HS-27A (cell line): ENCODE measurements at regions not wholly inside any gene's neighbourhood (a gene's known extent, or its start where the extent isn't known, plus 50 kb on each side); places are given as distances from the start of the nearest gene placed in this dataset.
A peak's percentile ranks its signal among the peaks of the same experiment; 100 is the strongest.
"Not testable (repeated sequence)": the region's sequence is repeated elsewhere in the genome, so short reads cannot be mapped to it uniquely, and the experiment has no call there.

Experiments used
- DNase-seq: peaks from one replicate; pipeline ENCODE4 v3.0.0-alpha.2; 2012; ENCODE audit warnings: low read depth, missing footprints

DNA sequence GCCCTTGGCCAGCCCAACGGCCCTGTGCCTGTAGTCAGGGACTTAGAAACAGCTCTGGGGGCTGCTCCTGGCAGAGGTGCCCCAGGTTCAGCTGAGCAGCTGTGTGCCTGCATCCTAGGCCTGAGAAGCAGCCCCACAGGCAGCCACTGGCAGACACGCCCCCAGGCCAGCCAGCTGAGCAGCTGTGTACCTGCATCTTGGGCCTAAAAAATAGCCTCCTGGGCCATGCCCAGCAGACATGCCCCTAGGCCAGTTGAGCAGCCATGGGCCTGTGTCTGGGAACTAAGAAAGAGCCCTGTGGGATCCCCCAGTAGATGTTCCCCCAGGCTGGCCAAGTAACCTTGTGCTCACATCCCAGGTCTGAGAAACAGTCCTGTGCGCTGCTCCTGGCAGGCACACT lies 64.0 kb downstream of the TBR1 start:
- no peak for DNase-seq

DNA sequence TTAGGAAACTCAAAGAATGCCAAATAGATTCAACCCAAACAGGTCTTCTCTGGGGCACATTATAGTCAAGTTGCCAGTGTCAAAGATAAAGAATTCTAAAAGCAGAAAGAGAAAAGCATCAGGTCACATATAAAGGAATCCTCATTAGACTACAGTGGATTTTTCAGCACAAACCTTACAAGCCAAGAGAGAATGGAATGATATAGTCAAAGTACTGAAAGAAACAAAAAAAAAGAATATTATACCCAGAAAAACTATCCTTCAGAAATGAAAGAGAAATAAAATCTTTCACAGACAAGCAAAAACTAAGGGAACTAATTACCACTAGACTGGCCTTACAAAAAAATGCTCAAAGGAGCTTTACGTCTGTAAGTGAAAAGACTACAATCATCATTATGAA lies 65.5 kb downstream of the TBR1 start:
- DNase-seq = no peak

DNA sequence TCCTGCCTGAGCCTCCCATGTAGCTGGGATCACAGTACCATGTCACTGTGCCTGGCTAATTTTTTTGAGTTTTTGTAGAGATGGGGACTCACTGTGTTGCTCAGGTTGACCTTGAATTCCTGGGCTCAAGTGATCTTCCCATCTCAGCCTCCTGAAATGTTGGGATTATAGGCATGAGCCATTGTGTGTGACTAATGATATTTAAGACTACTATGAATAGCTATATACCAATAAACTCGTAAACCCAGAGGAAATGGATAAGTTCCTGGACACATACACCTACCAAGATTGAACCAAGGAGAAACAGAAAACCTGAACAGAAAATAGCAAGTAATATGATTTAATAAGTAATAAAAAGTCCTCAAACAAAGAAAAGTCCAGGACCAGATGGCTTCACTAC lies 68.0 kb downstream of the TBR1 start:
- no peak for DNase-seq

DNA sequence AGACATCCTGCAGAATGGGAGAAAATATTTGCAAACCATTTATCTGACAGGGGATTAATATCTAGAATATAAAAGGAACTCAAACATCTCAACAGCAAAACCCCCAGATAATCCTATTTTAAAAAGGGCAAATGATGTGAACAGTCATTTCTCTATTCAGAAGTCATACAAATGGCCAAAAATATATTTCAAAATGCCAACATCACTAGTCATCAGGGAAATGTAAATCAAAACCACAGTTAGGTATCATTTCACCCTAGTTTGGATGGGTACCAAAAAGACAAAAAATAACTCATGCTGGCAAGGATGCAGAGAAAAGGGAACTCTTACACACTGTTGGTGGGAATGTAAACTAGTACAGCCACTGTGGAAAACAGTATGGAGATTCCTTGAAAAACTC lies 70.0 kb downstream of the TBR1 start:
- DNase-seq = peak; percentile 30

DNA sequence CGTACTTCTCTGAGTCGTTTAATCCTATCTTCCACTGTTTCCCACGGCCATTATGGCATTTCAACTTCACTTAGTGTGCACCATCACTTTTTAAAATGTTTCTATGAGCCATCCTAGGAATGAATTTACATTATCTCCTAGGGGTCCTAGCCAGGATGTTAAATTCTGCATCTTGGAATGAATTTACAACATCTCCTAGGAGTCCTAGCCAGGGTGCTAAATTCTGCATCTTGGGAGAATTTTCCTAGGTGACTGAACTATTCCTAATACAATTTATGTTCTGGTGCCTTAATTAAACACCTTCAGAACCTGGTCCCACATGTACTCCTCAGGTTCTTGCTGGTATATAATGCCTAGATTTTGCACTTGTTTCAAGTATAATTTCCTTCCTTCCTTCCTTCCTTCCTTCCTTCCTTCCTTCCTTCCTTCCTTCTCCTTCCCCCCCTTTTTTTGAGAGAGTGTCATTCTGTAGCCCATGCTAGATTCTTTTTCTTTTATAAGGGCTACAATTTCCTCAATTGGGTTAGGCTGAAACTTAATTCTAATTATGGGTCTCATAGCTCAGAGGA lies 72.1 kb downstream of the TBR1 start:
- DNase-seq = no peak

DNA sequence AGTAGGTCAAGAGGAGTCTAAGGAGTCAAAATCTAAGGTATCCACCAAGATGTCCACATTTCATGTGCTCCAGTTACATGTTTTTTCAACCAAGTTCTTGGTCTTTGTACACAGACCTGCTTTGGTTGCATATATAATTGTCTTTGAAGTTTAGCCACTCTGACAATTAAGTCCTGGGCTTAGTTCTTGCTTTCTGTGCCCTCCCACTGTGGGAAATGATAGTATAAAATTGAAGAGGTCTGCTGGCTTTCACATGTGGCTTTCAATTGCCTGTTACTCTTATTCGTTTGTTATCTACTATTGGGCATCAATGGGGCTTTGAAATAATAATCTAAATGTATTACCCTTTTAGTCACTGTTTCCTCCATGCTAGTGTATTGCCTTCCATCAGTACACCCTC lies 72.8 kb downstream of the TBR1 start:
- DNase-seq = no peak

DNA sequence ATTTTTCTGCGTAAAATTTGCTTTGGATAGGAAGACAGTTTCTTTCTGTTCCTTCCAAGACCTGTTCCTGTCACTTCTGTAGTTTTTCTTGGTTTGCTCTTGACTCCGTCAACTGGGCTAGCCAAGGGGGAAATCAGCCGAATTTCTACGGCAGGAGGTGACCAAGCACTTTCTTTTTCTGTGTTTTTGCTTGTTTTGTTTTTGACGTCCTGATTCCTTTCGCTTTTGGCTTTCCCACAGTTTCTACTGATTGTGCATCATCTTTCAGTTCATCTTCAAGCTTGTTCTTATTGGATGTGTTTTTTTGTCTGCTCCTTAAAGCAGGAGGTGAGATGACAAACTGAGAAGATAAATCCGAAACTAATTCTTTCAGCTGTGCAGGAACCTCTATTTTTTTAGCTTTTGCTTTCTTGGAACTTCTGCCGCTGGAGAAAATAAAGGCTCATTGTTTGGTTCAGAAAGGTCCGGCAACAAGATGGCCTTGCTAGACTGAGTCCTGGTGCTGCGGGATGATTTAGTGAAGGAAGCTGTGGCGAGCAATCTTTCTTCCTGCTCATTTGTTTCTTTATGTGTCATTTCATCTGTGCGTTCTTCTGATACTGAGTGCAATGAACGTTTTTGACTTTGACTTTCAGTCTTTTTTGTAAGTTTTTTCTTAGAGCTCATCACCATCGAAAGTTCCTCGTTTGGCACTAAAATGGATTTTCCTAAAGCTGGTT lies 85.0 kb downstream of the TBR1 start:
- DNase-seq = not testable (repeated sequence)

DNA sequence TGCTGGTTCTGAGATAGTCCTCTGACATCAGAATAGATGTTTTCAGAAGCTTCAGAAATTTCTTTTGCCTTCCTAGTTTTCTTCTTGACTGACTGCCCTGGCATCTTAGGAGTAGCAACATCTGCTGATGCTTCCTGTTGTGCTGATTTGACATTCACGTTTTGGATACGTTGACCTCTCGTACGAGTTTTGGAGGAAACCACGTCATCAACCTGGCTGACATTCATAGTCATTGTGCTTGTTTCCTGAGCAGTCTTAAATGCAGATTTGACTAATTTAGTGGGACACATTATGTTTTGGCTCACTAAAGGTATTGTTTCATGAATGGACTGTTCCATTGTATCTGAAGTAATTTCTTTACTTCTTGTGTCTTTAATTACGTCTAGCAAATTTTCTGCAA lies 86.2 kb downstream of the TBR1 start:
- not testable (repeated sequence) for DNase-seq

DNA sequence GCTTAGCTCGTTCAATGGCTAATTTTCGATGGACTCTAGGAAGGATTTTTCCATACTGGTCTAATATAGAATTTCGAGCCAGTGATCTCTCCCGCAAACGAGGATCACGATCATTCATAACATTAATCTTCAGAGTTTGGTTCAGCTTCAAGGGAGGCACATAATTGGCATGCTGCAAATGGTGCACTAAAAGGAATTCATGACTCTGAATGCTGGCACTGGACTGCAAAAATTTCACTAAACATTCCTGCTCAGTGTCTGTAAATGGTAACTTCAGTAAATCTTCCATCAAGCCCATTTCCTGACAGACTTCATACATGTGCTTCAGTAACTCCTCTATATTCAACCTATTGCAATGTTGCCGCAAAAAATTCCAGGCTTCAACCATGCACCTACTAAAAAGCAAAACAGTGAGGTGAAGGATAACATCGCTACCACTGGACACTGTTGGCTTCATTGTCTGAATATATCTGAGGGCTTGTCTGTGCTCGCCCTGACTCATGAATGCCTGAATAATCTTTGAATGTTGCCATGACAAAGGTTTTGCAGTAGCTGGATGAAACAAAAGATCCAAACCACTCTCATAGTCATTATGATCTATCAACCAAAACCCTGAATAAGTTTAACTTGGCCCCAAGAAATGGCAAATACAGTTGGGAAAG lies 88.7 kb downstream of the TBR1 start:
- not testable (repeated sequence) for DNase-seq

DNA sequence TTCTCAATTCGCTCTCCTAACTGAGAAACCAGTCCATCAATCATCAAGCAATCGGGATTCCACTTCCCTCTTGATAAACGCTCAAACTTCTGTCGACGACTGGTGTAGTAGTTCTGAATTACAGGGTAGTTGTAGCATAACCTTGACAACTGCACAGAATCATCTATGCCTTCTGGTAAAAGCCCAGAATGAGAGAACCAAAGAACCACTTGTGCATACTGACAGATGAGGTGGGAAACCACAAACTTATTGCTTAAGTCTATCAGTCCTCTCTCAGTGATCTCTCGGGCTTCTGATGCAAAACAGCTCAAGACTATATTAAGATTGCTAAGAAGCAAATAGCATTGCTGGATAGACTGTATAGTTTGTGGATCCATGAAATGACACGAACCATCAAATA lies 89.4 kb downstream of the TBR1 start:
- DNase-seq = not testable (repeated sequence)

DNA sequence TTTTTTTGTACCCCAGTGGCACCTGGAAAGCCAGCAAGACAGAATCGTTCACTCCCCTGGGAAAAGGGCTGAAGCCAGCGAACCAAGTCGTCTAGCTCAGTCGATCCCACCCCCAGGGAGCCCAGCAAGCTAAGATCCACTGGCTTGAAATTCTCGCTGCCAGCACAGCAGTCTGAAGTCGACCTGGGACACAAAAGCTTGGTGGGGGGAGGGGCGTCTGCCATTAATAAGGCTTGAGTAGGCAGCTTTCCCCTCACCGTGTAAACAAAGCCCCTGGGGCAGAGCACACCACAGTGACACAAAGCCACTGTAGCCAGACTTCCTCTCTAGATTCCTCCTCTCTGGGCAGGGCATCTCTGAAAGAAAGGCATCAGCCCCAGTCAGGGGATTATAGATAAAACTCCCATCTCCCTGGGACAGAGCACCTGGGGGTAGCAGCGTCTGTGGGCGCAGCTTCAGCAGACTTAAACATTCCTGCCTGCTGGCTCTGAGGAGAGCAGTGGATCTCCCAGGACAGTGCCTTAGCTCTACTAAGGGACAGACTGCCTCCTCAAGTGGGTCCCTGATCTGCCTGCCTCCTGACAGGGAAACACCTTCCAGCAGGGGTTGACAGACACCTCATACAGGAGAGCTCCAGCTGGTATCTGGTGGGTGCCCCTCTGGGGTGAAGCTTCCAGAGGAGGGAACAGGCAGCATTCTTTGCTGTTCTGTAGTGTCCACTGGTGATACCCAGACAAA lies 97.4 kb downstream of the TBR1 start:
- not testable (repeated sequence) for DNase-seq

DNA sequence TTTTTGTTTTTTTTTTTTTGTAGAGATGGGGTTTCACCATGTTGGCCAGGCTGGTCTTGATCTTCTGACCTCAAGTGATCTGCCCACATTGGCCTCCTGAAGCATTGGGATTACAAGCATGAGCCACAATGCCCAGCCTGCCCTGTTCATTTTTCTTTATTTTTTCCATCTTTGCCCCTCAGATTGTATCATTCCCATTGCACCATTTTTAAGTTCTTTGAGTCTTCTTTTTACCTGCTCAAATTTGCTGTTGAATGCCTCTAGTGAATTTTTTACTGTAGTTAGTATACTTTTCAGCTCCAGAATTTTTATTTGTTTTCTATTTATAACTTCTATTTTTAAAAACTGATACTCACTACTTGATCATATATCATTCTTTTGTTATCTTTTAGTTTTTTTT lies 101.4 kb upstream of the SLC4A10 start:
- no peak for DNase-seq

DNA sequence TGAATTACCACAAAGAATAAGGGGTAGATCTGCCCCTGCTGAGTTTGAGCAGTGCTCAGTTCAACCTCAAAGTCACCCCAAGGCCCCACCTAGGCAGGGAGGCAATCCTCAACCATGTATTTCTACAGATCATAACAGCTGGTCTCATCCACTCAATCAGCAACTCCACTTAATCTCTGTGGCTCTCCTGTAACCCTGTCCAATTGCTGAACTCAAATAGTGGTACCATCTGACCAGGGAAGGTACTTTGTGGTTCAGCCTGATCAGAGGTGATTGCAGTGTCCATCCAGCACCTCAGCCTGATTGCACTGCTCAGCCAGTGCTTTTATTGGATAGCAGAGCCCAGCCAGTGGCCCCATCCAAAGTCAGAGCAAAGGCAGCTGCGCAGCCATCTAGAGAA lies 91.0 kb upstream of the SLC4A10 start:
- no peak for DNase-seq

DNA sequence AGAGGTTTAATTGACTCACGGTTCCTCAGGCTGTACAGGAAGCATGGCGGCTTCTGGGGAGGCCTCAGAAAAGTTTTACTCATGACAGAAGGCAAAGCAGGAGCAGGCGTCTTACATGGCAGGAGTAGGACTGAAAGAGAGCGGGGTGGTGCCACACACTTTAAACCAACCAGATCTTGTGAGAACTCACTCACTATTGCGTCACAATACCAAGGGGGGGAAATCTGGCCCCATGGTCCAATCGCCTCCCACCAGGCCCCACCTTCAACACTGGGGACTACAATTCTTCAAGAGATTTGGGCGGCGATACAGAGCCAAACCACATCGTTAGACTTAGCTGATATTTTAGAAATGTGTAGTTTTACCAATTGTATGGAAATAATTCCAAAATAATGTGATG lies 77.6 kb upstream of the SLC4A10 start:
- DNase-seq = no peak

DNA sequence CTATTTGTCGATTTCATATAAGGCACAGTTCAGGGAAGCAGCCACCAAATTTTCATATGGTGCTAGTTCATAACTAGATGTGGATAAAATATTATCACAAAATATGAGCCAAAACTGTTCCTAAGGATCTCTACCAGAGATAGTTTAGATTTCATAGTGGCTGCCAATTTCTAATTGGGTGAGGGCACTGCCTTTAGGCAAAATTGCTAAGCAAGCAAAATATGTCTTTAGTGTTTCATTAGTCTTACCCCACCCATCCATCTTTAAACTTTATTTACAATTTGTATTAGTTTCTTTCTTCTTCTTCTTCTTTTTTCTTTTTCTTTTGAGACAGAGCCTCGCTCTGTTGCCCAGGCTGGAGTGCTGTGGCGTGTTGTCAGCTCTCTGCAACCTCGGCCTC lies 77.1 kb upstream of the SLC4A10 start:
- no peak for DNase-seq

DNA sequence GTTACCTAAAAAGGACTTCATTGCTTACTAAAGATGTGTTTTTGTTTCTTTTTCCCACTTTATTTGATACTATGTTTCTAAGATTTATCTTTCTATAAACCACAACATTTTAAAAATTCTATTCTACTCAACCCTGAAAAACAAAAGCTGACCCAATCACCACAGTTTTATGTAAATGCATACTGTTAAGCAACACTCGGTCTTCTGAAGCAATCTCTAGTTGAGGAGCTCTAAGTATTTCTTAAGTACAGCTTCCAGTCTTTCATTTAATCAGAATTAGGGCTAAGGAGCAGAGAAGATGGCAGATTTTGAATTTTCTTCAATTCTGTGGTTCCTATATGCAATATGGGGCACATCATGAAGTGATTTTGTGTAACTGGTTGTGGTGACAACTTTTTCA lies 72.2 kb upstream of the SLC4A10 start:
- no peak for DNase-seq

DNA sequence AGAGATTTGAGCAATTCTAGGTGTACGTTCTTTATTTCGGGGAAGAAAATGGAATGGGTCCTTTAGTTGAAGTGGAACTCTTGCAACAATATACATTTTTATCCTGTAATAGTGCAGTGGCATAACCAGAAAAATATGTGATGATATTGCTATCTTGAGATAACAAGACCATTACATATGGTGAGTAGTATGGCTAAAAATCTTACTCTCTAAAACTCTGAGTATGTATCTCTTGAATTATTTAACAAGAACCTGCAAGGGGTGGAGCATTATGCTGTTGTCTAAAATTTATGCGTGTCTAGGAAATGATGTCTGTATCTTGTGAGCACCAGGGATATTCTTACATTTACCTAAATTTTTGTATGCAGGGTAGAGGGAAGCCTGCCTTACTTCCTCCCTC lies 68.4 kb upstream of the SLC4A10 start:
- no peak for DNase-seq

DNA sequence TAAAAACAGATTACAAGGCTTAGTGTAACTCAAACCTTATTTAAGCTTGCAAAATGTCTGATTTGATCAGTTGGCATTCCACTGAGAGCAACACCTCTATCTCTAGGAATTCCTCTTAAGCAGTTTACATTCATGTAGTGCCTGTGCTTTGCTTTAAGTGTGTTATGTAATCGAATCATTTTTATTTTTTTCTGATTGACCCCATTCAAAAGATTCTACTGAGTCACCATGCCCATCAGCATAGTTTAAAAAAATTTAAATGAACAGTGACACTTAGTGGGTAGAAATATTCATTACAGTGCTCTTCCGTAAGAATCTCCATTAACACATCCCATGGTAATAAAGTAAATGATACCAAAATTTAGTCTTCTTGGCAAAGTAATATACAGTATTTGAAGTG lies 67.8 kb upstream of the SLC4A10 start:
- DNase-seq = no peak

DNA sequence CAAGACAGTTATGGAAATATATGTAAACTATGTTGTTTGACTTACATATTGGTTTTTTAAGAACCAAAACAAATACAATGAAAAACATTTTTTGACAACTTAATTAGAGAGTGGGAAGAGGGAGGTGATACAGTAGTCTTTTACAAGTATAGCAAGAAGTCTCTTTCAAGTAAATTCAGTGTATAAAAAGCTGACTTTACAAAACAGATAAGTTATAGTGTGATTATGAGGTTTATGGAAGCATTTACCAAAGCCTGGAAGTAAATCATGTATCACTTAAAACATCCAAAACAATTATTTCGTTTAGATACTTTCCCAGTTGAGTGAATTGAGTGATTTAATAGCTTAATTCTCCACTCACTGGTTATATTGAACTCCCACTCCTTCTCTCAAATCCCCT lies 66.7 kb upstream of the SLC4A10 start:
- DNase-seq = no peak

DNA sequence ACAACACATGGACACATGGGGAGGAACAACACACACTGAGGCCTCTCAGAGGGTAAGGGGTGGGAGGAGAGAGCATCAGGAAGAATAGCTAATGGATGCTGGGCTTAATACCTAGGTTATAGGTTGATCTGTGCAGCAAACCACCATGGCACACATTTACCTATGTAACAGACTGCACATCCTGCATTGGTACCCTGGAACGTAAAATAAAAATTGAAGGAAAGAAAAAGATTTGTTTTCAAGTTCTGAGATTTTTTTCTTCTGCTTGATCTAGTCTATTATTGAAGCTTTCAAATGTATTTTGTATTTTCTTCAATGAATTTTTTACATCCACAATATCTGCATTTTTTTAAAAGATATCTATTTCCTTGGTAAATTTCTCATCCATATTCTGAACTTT lies 59.3 kb upstream of the SLC4A10 start:
- DNase-seq = no peak

DNA sequence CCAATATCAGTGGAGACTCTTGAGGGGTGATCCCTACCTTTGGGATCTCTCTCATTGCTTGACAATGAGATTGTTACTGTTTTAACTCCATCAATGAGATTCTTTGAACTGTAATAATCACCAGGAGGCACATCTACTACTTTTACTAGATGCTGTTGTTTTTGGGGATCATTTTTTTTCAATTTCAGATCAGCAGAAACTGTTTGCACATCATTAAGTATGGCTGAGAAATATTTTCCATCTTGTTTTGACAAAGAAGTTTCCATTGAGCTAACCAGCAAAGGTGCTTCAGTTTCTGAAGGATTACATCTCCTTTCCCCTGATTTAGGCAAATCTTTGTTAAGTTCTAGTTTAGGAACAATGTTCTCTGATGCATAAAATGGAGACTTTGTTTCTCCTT lies 54.8 kb upstream of the SLC4A10 start:
- DNase-seq = no peak

DNA sequence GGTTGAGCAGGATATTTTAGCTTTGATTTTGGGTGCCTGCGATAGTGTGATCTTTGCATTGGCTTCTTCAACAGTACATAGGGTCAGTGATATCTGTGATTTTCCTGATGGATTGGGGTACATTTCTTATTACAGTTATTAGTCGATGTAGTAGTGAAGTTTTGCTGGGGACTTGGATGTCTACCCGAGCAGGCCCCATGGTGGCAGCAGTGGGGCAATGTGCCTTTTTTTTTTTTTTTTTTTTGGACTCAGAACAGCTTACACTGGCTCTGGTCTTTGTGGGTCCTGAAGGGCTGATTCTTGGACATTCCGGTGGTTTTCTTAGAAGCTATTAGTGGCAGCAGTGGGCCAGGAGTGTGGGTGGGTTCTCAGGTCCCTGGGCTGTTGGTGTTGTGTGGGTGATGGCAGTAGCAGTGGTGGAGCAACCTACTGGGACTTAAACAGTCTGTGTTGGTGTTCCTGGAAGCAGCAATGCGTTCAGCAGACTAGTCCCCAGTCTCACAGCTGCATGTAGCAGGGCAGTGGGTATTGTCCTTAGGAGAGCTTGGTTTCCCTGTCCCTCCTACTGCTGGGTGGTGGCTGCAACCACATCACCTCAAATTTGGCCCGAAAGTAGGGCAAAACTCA lies 53.7 kb upstream of the SLC4A10 start:
- no peak for DNase-seq

DNA sequence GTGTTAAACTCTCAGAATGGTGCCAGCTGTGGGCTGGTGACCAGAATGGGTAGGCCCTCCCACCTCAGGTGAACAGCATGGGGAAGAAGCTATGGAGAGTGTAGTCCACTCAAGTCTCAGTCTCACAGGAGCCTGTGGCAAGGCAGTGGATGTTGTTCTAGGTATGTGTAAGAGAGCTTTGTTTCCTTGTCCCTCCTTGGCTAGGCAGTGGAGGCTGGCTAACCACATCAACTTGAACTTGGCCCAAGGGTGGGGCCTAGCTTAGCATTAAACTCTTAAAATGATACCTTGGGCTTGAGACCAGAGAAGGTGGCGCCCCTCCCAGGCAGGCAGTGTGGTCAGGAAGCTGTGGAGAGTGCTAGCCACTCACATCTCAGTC lies 53.2 kb upstream of the SLC4A10 start:
- no peak for DNase-seq
